Heart left ventricle (tissue), 13 donors: ENCODE measurements at regions not wholly inside any gene's neighbourhood (a gene's known extent, or its start where the extent isn't known, plus 50 kb on each side); places are given as distances from the start of the nearest gene placed in this dataset.

Experiments
- CTCF ChIP-seq, 12 donors: fragments of 200-600 bp; sonication (generic) in 4 of 12; IDR thresholded peaks; one replicate each; pipeline versions ENCODE4 v1.5.0 to v1.8.0; 2018 to 2022; ENCODE audit warnings: antibody characterized with exemption in 12 of 12, mild to moderate bottlenecking in 5 of 12
- POLR2A ChIP-seq, 2 donors: fragments of 450-650 bp; IDR thresholded peaks; one replicate each; pipeline ENCODE4 v1.6.1; 2017; ENCODE audit warnings: antibody characterized with exemption in 2 of 2, mild to moderate bottlenecking in 2 of 2, moderate library complexity in 2 of 2
- donor health status: ischemic (EF 13 %, LVEDD 7.1; RV severe dilation, severe dysfunction).
- donor health status: DM: no; HTN: yes; CAD: no.
- donor health status: DM: no; HTN: no; CAD: no.
- donor health status: ischemic (EF 25% LVEDD 6.9; RV normal size, moderate dysfunction).
- donor health status: ischemic (EF 25% LVEDD 5.7; RV mildly dilated, moderate dysfunction).
- donor health status: ischemic (EF 35%, LVEDD 5.7; RV mildly dilated, moderate dysfunction).
- donor health status: nonischemic (EF 11% LVEDD 7.7; RV severe dilation, severe dysfunction).
- donor health status: DM: yes; HTN: yes; CAD: no.
- donor health status: PGD.
- donor health status: ischemic (EF 29% LVEDD 5.4; RV normal size, mild dysfunction).
- donor health status: nonischemic (EF 23%, LVEDD 6.1; RV moderate dilation, normal function).

- no peak for TF ChIP-seq CTCF (IDR thresholded peaks at IDR 0.05)
- TF ChIP-seq POLR2A (IDR thresholded peaks at IDR 0.05) = no peak
These were observed 134.8 kb downstream of the DDX1 start for GRCh38 chr2:15726321-15727057.
